Muscle layer of colon (tissue), 2 donors: ENCODE measurements at regions not wholly inside any gene's neighbourhood (a gene's known extent, or its start where the extent isn't known, plus 50 kb on each side); places are given as distances from the start of the nearest gene placed in this dataset.

Experiments used
- H3K27ac ChIP-seq: one replicate; pipeline ENCODE4 v1.7.0; 2013; ENCODE audit warnings: low read depth, mild to moderate bottlenecking, low read length, moderate library complexity
- H3K27me3 ChIP-seq, 2 donors: one replicate each; pipeline ENCODE4 v1.7.0; 2013; ENCODE audit warnings: low read length in 2 of 2, mild to moderate bottlenecking in 2 of 2; ENCODE audit not compliant: insufficient read depth in 2 of 2, control insufficient read depth in 1 of 2
- H3K36me3 ChIP-seq: one replicate; pipeline ENCODE4 v1.7.0; 2013; ENCODE audit warnings: mild to moderate bottlenecking, low read length; ENCODE audit not compliant: insufficient read depth
- H3K4me1 ChIP-seq: one replicate; pipeline ENCODE4 v1.7.0; 2013; ENCODE audit warnings: mild to moderate bottlenecking, low read length; ENCODE audit not compliant: insufficient read depth
- H3K4me3 ChIP-seq, 2 donors: one replicate each; pipeline ENCODE4 v1.7.0; 2013; ENCODE audit warnings: low read length in 2 of 2, low read depth in 1 of 2, mild to moderate bottlenecking in 1 of 2, moderate library complexity in 1 of 2
- H3K9ac ChIP-seq: one replicate; pipeline ENCODE4 v1.7.0; 2013; ENCODE audit warnings: low read length
- H3K9me3 ChIP-seq: one replicate; pipeline ENCODE4 v1.7.0; 2013; ENCODE audit warnings: mild to moderate bottlenecking, low read length
- donor health status: abdominal sarcoma.
- donor health status: Adenocarcinoma of cecum.

- H3K4me1 ChIP-seq = no peaks in the 10 kb centered on the region
- H3K27me3 ChIP-seq = no peaks in the 10 kb centered on the region
- no peaks in the 10 kb centered on the region for H3K9me3 ChIP-seq
Observed at GRCh38 chr14:85420707-85421106, 109.2 kb upstream of the FLRT2 start.

GRCh38 chr14:85421186-85421877, 108.6 kb upstream of the FLRT2 start:
- Histone ChIP-seq H3K27me3 (no peaks in the 10 kb centered on the region), H3K4me3 (no peak overlapping the region), H3K4me1 (no peaks in the 10 kb centered on the region), H3K9me3 (no peaks in the 10 kb centered on the region), H3K27ac (no peak overlapping the region), H3K36me3 (no peaks in the 10 kb centered on the region), H3K9ac (no peak overlapping the region)

More at GRCh38 chr14:85420707-85421106, 109.2 kb upstream of the FLRT2 start:
- Histone ChIP-seq H3K4me3 (no peak overlapping the region), H3K36me3 (no peaks in the 10 kb centered on the region), H3K9ac (no peak overlapping the region), H3K27ac (no peak overlapping the region)

- H3K4me3 ChIP-seq = no peak overlapping the region
- no peaks in the 10 kb centered on the region for H3K27me3 ChIP-seq
- no peaks in the 10 kb centered on the region for H3K9me3 ChIP-seq
- no peaks in the 10 kb centered on the region for H3K36me3 ChIP-seq
- H3K9ac ChIP-seq = no peak overlapping the region
- H3K27ac ChIP-seq = no peak overlapping the region
- H3K4me1 ChIP-seq = no peaks in the 10 kb centered on the region
Observed at GRCh38 chr14:85423889-85424288, 106.1 kb upstream of the FLRT2 start.

GRCh38 chr14:85425507-85425906, 104.4 kb upstream of the FLRT2 start:
- Histone ChIP-seq H3K9me3 (no peaks in the 10 kb centered on the region), H3K27ac (no peak overlapping the region), H3K9ac (no peak overlapping the region), H3K36me3 (no peaks in the 10 kb centered on the region), H3K4me3 (no peak overlapping the region), H3K27me3 (no peaks in the 10 kb centered on the region), H3K4me1 (no peaks in the 10 kb centered on the region)

- Histone ChIP-seq H3K36me3 (no peaks in the 10 kb centered on the region), H3K27ac (no peak overlapping the region), H3K9me3 (no peaks in the 10 kb centered on the region), H3K27me3 (no peaks in the 10 kb centered on the region), H3K4me3 (no peak overlapping the region), H3K4me1 (no peaks in the 10 kb centered on the region), H3K9ac (no peak overlapping the region)
Observed at GRCh38 chr14:85426068-85426935, 103.6 kb upstream of the FLRT2 start.

GRCh38 chr14:85428926-85429325, 101.0 kb upstream of the FLRT2 start:
- H3K27ac ChIP-seq = no peak overlapping the region
- no peaks in the 10 kb centered on the region for H3K4me1 ChIP-seq
- H3K27me3 ChIP-seq = no peaks in the 10 kb centered on the region
- H3K9ac ChIP-seq = no peak overlapping the region
- no peaks in the 10 kb centered on the region for H3K9me3 ChIP-seq
- no peaks in the 10 kb centered on the region for H3K36me3 ChIP-seq
- no peak overlapping the region for H3K4me3 ChIP-seq

GRCh38 chr14:85437148-85437547, 92.8 kb upstream of the FLRT2 start:
- no peak overlapping the region for H3K9ac ChIP-seq
- no peak overlapping the region for H3K27ac ChIP-seq
- no peaks in the 10 kb centered on the region for H3K27me3 ChIP-seq
- no peaks in the 10 kb centered on the region for H3K36me3 ChIP-seq
- H3K4me3 ChIP-seq = no peak overlapping the region
- no peaks in the 10 kb centered on the region for H3K9me3 ChIP-seq
- H3K4me1 ChIP-seq = peaks cover 6% of the 10 kb centered on the region

- Histone ChIP-seq H3K27me3 (no peaks in the 10 kb centered on the region), H3K4me3 (no peak overlapping the region), H3K27ac (no peak overlapping the region), H3K36me3 (no peaks in the 10 kb centered on the region), H3K4me1 (peaks cover 6% of the 10 kb centered on the region), H3K9ac (no peak overlapping the region), H3K9me3 (no peaks in the 10 kb centered on the region)
Observed at GRCh38 chr14:85438001-85438400, 91.9 kb upstream of the FLRT2 start.

- no peaks in the 10 kb centered on the region for H3K27me3 ChIP-seq
- no peak overlapping the region for H3K9ac ChIP-seq
- peaks cover 6% of the 10 kb centered on the region for H3K4me1 ChIP-seq
- no peaks in the 10 kb centered on the region for H3K36me3 ChIP-seq
- no peaks in the 10 kb centered on the region for H3K9me3 ChIP-seq
- H3K27ac ChIP-seq = no peak overlapping the region
- no peak overlapping the region for H3K4me3 ChIP-seq
Observed at GRCh38 chr14:85438481-85438942, 91.4 kb upstream of the FLRT2 start.

GRCh38 chr14:85439696-85440328, 90.1 kb upstream of the FLRT2 start:
- Histone ChIP-seq H3K9ac (no peak overlapping the region), H3K4me1 (peaks cover 6% of the 10 kb centered on the region), H3K9me3 (no peaks in the 10 kb centered on the region), H3K36me3 (no peaks in the 10 kb centered on the region), H3K4me3 (no peak overlapping the region), H3K27ac (no peak overlapping the region), H3K27me3 (no peaks in the 10 kb centered on the region)

GRCh38 chr14:85441909-85442643, 87.9 kb upstream of the FLRT2 start:
- H3K27me3 ChIP-seq = no peaks in the 10 kb centered on the region
- no peak overlapping the region for H3K4me3 ChIP-seq
- H3K27ac ChIP-seq = no peak overlapping the region
- H3K9me3 ChIP-seq = no peaks in the 10 kb centered on the region
- no peaks in the 10 kb centered on the region for H3K36me3 ChIP-seq
- H3K9ac ChIP-seq = no peak overlapping the region
- peaks cover 6% of the 10 kb centered on the region for H3K4me1 ChIP-seq
